ENCODE measurements at regions not wholly inside any gene's neighbourhood (a gene's known extent, or its start where the extent isn't known, plus 50 kb on each side); places are given as distances from the start of the nearest gene placed in this dataset.

DNA sequence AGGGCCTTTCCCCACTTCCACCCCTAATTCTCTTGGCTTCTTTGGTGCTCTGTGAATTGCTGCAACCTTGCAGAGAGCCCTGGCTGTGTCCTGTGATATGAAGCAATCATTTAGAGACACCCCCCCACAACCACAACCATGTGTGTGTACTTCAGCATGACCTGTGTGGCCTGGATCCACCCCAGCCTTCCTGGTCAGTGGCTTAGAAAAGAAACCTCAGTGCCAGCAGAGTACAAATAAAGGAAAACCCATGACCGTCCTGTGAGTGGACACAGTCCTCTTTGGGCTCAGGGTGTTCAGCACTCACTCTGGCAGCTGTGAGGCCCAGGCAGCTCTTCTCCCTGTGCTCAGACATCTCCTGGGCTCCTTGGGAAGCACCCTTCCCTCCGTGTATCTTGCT lies 206.6 kb upstream of the DIO3 start:
- no peak for TF ChIP-seq POLR2AphosphoS5 (IDR thresholded peaks at IDR 0.05; ENCODE audit: low read depth, low read length)
- TF ChIP-seq TAF1 (IDR thresholded peaks at IDR 0.05; ENCODE audit: low read depth, low read length): no peak
- no peak for TF ChIP-seq POLR2A (IDR thresholded peaks at IDR 0.05; ENCODE audit: low read depth, low read length)
- no peak for TF ChIP-seq POU2F2 (IDR thresholded peaks at IDR 0.05; ENCODE audit: low read depth, low read length)
- TF ChIP-seq PAX5 (IDR thresholded peaks at IDR 0.05; ENCODE audit: insufficient read depth, low read length, severe bottlenecking): no peak
- no peak for TF ChIP-seq SPI1 (IDR thresholded peaks at IDR 0.05; ENCODE audit: low read depth, low read length)
